WTC11 (cell line): ENCODE measurements at regions not wholly inside any gene's neighbourhood (a gene's known extent, or its start where the extent isn't known, plus 50 kb on each side); places are given as distances from the start of the nearest gene placed in this dataset.

Source experiments
- ATAC-seq: fragments of 200-7000 bp; cut with Tn5 transposase; 2 replicates; pipeline ENCODE4 v1.10.0; 2021; ENCODE audit warnings: mild to moderate bottlenecking, moderate library complexity
- CTCF ChIA-PET: fragments of 300-600 bp; sonication (Branson Sonifier 250); formaldehyde crosslinking; loops from one replicate; lab custom pipeline; 2021; ENCODE audit warnings: antibody characterized with exemption; lab: Charles Lee
- POLR2A ChIA-PET: fragments of 350-600 bp; sonication (Branson Sonifier 250); formaldehyde crosslinking; loops from one replicate; lab custom pipeline; 2021; ENCODE audit warnings: antibody characterized with exemption; lab: Charles Lee
- DNase-seq: peaks from one replicate; pipeline ENCODE4 v3.0.0; 2021; ENCODE audit warnings: low spot score
- H3K27ac Mint-ChIP-seq: 2 replicates; pipeline ENCODE4 v1.8.0; 2021; ENCODE audit warnings: mixed read lengths
- H3K27me3 Mint-ChIP-seq: 2 replicates; pipeline ENCODE4 v1.8.0; 2021; ENCODE audit warnings: low read depth, mild to moderate bottlenecking, moderate library complexity, mixed read lengths
- H3K36me3 Mint-ChIP-seq: 2 replicates; pipeline ENCODE4 v1.8.0; 2021; ENCODE audit warnings: mixed read lengths
- H3K4me1 Mint-ChIP-seq: 2 replicates; pipeline ENCODE4 v1.8.0; 2022; ENCODE audit warnings: mixed read lengths
- H3K4me3 Mint-ChIP-seq: 2 replicates; pipeline ENCODE4 v1.8.0; 2021; ENCODE audit warnings: mild to moderate bottlenecking, moderate library complexity, mixed read lengths
- H3K9me3 Mint-ChIP-seq: 2 replicates; pipeline ENCODE4 v1.8.0; 2021; ENCODE audit warnings: mixed read lengths
- ATF2 ChIP-seq: sonication (generic); formaldehyde crosslinking; IDR thresholded peaks from 2 replicates; pipeline ENCODE4 v1.8.1; 2022; ENCODE audit warnings: low read depth, missing genetic modification reagents, borderline replicate concordance
- CREB1 ChIP-seq: sonication (generic); formaldehyde crosslinking; IDR thresholded peaks from 2 replicates; pipeline ENCODE4 v1.8.0; 2023; ENCODE audit warnings: mild to moderate bottlenecking, missing genetic modification reagents
- FOXK1 ChIP-seq: sonication (generic); formaldehyde crosslinking; IDR thresholded peaks from 2 replicates; pipeline ENCODE4 v1.8.0; 2022; ENCODE audit warnings: mild to moderate bottlenecking, moderate library complexity, missing genetic modification reagents
- GTF2I ChIP-seq: fragments of 250-450 bp; sonication (Bioruptor Pico); conservative IDR thresholded peaks from 2 replicates; pipeline ENCODE4 v1.4.0; 2021; ENCODE audit warnings: mild to moderate bottlenecking
- IRF2 ChIP-seq: sonication (generic); formaldehyde crosslinking; IDR thresholded peaks from 2 replicates; pipeline ENCODE4 v1.8.0; 2022; ENCODE audit warnings: low read depth, missing genetic modification reagents, borderline replicate concordance
- JAZF1 ChIP-seq: fragments of 250-450 bp; sonication (Bioruptor Pico); IDR thresholded peaks from 2 replicates; pipeline ENCODE4 v1.9.0; 2021; ENCODE audit warnings: moderate library complexity, mild to moderate bottlenecking, inconsistent platforms
- NFATC4 ChIP-seq: fragments of 250-450 bp; sonication (Bioruptor Pico); IDR thresholded peaks from 2 replicates; pipeline ENCODE4 v1.9.0; 2021; ENCODE audit warnings: mild to moderate bottlenecking
- NR3C1 ChIP-seq: sonication (generic); formaldehyde crosslinking; conservative IDR thresholded peaks from 2 replicates; pipeline ENCODE4 v1.8.1; 2023; ENCODE audit warnings: low read depth, mild to moderate bottlenecking, missing genetic modification reagents
- SMAD3 ChIP-seq: sonication (generic); formaldehyde crosslinking; IDR thresholded peaks from 2 replicates; pipeline ENCODE4 v1.8.0; 2022; ENCODE audit warnings: missing genetic modification reagents, mild to moderate bottlenecking, borderline replicate concordance
- TCF7 ChIP-seq: sonication (generic); formaldehyde crosslinking; IDR thresholded peaks from 2 replicates; pipeline ENCODE4 v1.8.0; 2022; ENCODE audit warnings: mild to moderate bottlenecking, low read depth, missing genetic modification reagents, moderate library complexity
- TP53 ChIP-seq: sonication (generic); formaldehyde crosslinking; IDR thresholded peaks from 2 replicates; pipeline ENCODE4 v1.8.1; 2023; ENCODE audit warnings: mild to moderate bottlenecking, missing genetic modification reagents
- ZBTB21 ChIP-seq: sonication (generic); formaldehyde crosslinking; IDR thresholded peaks from 2 replicates; pipeline ENCODE4 v1.8.1; 2023; ENCODE audit warnings: mild to moderate bottlenecking, missing genetic modification reagents, borderline replicate concordance
- ZNF121 ChIP-seq: sonication (generic); formaldehyde crosslinking; IDR thresholded peaks from 2 replicates; pipeline ENCODE4 v1.8.0; 2023; ENCODE audit warnings: missing genetic modification reagents
- ZNF138 ChIP-seq: sonication (generic); formaldehyde crosslinking; conservative IDR thresholded peaks from 2 replicates; pipeline ENCODE4 v1.8.1; 2022; ENCODE audit warnings: mild to moderate bottlenecking, moderate library complexity, missing genetic modification reagents
- ZNF396 ChIP-seq: fragments of 250-450 bp; sonication (Bioruptor Pico); IDR thresholded peaks from 2 replicates; pipeline ENCODE4 v1.8.0; 2021; ENCODE audit warnings: mild to moderate bottlenecking, moderate library complexity, borderline replicate concordance
- ZNF416 ChIP-seq: fragments of 250-450 bp; sonication (Bioruptor Pico); IDR thresholded peaks from 2 replicates; pipeline ENCODE4 v1.9.0; 2021; ENCODE audit warnings: mild to moderate bottlenecking, inconsistent platforms
- ZNF423 ChIP-seq: fragments of 250-450 bp; sonication (Bioruptor Pico); IDR thresholded peaks from 2 replicates; pipeline ENCODE4 v2.1.2; 2022; ENCODE audit warnings: mild to moderate bottlenecking, moderate library complexity
- TF ChIP-seq, protein P1 (sequence below): sonication (generic); formaldehyde crosslinking; IDR thresholded peaks from 2 replicates; pipeline ENCODE4 v1.8.1; 2023; ENCODE audit warnings: mild to moderate bottlenecking, missing genetic modification reagents, borderline replicate concordance
- TF ChIP-seq, protein P2 (sequence below): sonication (generic); formaldehyde crosslinking; IDR thresholded peaks from 2 replicates; pipeline ENCODE4 v1.8.1; 2022; ENCODE audit warnings: mild to moderate bottlenecking, moderate library complexity, missing genetic modification reagents
- TF ChIP-seq, protein P3 (sequence below): sonication (generic); formaldehyde crosslinking; IDR thresholded peaks from 2 replicates; pipeline ENCODE4 v1.8.1; 2023; ENCODE audit warnings: mild to moderate bottlenecking, missing genetic modification reagents, moderate library complexity
- TF ChIP-seq, protein P4 (sequence below): fragments of 200-600 bp; IDR thresholded peaks from 2 replicates; pipeline ENCODE4 v1.8.0; 2022; ENCODE audit warnings: antibody characterized with exemption
- TF ChIP-seq, protein P5 (sequence below): fragments of 250-450 bp; sonication (Bioruptor Pico); IDR thresholded peaks from 2 replicates; pipeline ENCODE4 v2.1.2; 2022; ENCODE audit warnings: mild to moderate bottlenecking, moderate library complexity

DNA sequence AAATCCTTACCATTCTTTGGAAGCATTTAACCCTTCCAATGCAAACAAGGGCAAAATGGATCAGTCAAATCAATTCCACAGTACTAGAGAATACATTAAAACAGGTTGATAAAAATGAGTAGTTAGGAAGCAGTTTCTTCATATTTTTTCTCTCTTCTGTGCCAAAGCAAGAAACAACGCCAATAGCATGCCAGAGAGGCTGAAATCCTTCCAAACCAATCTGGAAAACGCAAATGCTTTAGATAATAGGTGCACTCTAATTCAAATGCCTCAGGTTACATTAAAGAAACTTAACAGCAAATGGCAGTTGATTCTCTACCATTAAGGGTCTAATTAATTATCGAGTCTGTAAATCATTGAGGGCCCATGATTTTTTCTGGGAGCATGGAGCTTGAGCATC is 755.2 kb downstream of the C6orf118 start (continued):
- TF ChIP-seq, protein P1, sequence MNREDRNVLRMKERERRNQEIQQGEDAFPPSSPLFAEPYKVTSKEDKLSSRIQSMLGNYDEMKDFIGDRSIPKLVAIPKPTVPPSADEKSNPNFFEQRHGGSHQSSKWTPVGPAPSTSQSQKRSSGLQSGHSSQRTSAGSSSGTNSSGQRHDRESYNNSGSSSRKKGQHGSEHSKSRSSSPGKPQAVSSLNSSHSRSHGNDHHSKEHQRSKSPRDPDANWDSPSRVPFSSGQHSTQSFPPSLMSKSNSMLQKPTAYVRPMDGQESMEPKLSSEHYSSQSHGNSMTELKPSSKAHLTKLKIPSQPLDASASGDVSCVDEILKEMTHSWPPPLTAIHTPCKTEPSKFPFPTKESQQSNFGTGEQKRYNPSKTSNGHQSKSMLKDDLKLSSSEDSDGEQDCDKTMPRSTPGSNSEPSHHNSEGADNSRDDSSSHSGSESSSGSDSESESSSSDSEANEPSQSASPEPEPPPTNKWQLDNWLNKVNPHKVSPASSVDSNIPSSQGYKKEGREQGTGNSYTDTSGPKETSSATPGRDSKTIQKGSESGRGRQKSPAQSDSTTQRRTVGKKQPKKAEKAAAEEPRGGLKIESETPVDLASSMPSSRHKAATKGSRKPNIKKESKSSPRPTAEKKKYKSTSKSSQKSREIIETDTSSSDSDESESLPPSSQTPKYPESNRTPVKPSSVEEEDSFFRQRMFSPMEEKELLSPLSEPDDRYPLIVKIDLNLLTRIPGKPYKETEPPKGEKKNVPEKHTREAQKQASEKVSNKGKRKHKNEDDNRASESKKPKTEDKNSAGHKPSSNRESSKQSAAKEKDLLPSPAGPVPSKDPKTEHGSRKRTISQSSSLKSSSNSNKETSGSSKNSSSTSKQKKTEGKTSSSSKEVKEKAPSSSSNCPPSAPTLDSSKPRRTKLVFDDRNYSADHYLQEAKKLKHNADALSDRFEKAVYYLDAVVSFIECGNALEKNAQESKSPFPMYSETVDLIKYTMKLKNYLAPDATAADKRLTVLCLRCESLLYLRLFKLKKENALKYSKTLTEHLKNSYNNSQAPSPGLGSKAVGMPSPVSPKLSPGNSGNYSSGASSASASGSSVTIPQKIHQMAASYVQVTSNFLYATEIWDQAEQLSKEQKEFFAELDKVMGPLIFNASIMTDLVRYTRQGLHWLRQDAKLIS (CRISPR knock-in tag) = no peak
- no peak for TF ChIP-seq ZBTB21 (CRISPR knock-in tag)
- no peak for TF ChIP-seq TP53 (CRISPR knock-in tag)
- TF ChIP-seq, protein P2, sequence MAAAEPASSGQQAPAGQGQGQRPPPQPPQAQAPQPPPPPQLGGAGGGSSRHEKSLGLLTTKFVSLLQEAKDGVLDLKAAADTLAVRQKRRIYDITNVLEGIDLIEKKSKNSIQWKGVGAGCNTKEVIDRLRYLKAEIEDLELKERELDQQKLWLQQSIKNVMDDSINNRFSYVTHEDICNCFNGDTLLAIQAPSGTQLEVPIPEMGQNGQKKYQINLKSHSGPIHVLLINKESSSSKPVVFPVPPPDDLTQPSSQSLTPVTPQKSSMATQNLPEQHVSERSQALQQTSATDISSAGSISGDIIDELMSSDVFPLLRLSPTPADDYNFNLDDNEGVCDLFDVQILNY (CRISPR knock-in tag) = no peak
- TF ChIP-seq CREB1 (CRISPR knock-in tag) = no peak
- no peak for TF ChIP-seq SMAD3 (CRISPR knock-in tag)
- no peak for TF ChIP-seq ZNF416 (CRISPR knock-in tag)
- TF ChIP-seq NR3C1 (CRISPR knock-in tag) = no peak
- no peak for TF ChIP-seq GTF2I (CRISPR knock-in tag)
- no peak for TF ChIP-seq ZNF138 (CRISPR knock-in tag)
- TF ChIP-seq FOXK1 = no peak
- no peak for TF ChIP-seq ZNF423 (CRISPR knock-in tag)
- TF ChIP-seq, all 79 proteins: peak for 0

DNA sequence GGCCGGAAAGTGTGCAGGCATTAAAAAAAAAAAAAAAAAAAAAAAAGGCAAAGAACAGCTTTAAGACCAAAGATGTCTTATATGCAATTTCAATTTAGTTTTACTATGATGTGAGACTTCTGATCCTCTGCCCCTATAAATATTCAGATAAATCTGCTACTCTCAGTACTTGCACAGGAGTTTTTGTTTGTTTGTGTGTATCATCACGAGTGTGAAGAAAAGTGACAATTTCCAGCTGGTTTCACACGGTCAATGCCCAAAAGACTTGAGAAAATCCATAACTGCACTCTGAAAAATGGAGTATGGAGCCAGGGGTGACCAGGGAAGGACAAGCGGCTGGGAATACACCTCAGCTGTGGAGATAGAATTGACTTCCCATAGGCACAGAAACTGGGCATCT is 757.7 kb downstream of the C6orf118 start:
- H3K4me1 Mint-ChIP-seq = no peaks in the 10 kb centered on the region
- CTCF ChIA-PET = no interaction called here
- POLR2A ChIA-PET = no interaction called here

DNA sequence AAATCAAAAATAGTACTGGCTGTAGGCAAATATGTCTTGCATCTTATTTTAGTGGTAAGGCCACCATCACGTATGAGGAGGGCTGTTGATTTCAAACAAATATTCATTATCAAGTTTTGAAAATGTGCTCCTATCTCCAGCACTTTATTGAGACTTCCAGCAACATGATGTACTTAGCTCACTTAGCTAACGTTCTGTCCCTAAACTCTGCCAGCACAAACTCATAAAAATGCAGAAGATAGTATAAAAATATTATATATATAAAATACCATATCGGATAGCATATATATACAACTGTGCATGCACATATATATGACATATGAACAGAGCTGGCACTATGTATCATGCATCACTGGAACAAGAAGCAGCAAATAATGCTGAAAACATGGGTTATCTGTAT is 762.3 kb downstream of the C6orf118 start:
- Mint-ChIP-seq H3K9me3 (peaks cover 34% of the 10 kb centered on the region), H3K27ac (no peak overlapping the region), H3K27me3 (no peaks in the 10 kb centered on the region), H3K4me1 (no peaks in the 10 kb centered on the region), H3K4me3 (no peak overlapping the region), H3K36me3 (0 out of 2 replicates have a peak, but pooled peaks cover 3% of the 10 kb centered on the region)
- ATAC-seq = no peak
- no peak for DNase-seq
- ChIA-PET CTCF (no interaction called here), POLR2A (no interaction called here)
- TF ChIP-seq ATF2 (CRISPR knock-in tag) (no peak), ZNF416 (CRISPR knock-in tag) (no peak), NFATC4 (CRISPR knock-in tag) (no peak), ZNF121 (CRISPR knock-in tag) (no peak), ZNF396 (CRISPR knock-in tag) (no peak), IRF2 (CRISPR knock-in tag) (no peak)
- TF ChIP-seq, protein P3, sequence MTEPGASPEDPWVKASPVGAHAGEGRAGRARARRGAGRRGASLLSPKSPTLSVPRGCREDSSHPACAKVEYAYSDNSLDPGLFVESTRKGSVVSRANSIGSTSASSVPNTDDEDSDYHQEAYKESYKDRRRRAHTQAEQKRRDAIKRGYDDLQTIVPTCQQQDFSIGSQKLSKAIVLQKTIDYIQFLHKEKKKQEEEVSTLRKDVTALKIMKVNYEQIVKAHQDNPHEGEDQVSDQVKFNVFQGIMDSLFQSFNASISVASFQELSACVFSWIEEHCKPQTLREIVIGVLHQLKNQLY = no peak
- TF ChIP-seq, protein P4, sequence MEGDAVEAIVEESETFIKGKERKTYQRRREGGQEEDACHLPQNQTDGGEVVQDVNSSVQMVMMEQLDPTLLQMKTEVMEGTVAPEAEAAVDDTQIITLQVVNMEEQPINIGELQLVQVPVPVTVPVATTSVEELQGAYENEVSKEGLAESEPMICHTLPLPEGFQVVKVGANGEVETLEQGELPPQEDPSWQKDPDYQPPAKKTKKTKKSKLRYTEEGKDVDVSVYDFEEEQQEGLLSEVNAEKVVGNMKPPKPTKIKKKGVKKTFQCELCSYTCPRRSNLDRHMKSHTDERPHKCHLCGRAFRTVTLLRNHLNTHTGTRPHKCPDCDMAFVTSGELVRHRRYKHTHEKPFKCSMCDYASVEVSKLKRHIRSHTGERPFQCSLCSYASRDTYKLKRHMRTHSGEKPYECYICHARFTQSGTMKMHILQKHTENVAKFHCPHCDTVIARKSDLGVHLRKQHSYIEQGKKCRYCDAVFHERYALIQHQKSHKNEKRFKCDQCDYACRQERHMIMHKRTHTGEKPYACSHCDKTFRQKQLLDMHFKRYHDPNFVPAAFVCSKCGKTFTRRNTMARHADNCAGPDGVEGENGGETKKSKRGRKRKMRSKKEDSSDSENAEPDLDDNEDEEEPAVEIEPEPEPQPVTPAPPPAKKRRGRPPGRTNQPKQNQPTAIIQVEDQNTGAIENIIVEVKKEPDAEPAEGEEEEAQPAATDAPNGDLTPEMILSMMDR = no peak

More for the DNA sequence above, 757.7 kb downstream of the C6orf118 start:
- TF ChIP-seq TCF7 (CRISPR knock-in tag) (no peak), JAZF1 (CRISPR knock-in tag) (no peak)
- TF ChIP-seq, protein P5, sequence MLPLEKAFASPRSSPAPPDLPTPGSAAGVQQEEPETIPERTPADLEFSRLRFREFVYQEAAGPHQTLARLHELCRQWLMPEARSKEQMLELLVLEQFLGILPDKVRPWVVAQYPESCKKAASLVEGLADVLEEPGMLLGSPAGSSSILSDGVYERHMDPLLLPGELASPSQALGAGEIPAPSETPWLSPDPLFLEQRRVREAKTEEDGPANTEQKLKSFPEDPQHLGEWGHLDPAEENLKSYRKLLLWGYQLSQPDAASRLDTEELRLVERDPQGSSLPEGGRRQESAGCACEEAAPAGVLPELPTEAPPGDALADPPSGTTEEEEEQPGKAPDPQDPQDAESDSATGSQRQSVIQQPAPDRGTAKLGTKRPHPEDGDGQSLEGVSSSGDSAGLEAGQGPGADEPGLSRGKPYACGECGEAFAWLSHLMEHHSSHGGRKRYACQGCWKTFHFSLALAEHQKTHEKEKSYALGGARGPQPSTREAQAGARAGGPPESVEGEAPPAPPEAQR (CRISPR knock-in tag) = no peak
- TF ChIP-seq, protein P3 = no peak
- Mint-ChIP-seq H3K36me3 (0 out of 2 replicates have a peak, but pooled peaks cover 3% of the 10 kb centered on the region), H3K9me3 (peaks cover 30% of the 10 kb centered on the region), H3K27ac (no peak overlapping the region), H3K4me3 (no peak overlapping the region), H3K27me3 (no peaks in the 10 kb centered on the region)
- DNase-seq = no peak
- ATAC-seq = no peak
